Heart right ventricle (tissue), 16 donors: ENCODE measurements at regions not wholly inside any gene's neighbourhood (a gene's known extent, or its start where the extent isn't known, plus 50 kb on each side); places are given as distances from the start of the nearest gene placed in this dataset.

Experiments used
- ATAC-seq, 8 donors: fragments of 200-7000 bp; cut with Tn5 transposase; one replicate each; pipeline ENCODE4 v1.9.1; 2020; ENCODE audit warnings: mild to moderate bottlenecking in 8 of 8, moderate library complexity in 8 of 8, moderate number of reproducible peaks in 1 of 8
- DNase-seq, 2 donors: peaks; one replicate each; pipeline ENCODE4 v3.0.0-alpha.2; 2020
- H3K27ac ChIP-seq, 10 donors: fragments of 200-600 bp; sonication (generic) in 2 of 10; one replicate each; pipeline versions ENCODE4 v1.5.0 to v1.8.0; 2020 to 2022; ENCODE audit warnings: mild to moderate bottlenecking in 3 of 10
- H3K27me3 ChIP-seq, 7 donors: fragments of 200-600 bp; one replicate each; pipeline ENCODE4 v1.8.0; 2021 to 2022; ENCODE audit warnings: mild to moderate bottlenecking in 2 of 7
- H3K36me3 ChIP-seq, 9 donors: fragments of 200-600 bp; sonication (generic) in 1 of 9; one replicate each; pipeline versions ENCODE4 v1.5.0 to v1.8.0; 2020 to 2022; ENCODE audit warnings: mild to moderate bottlenecking in 2 of 9
- H3K4me1 ChIP-seq, 9 donors: fragments of 200-600 bp; sonication (generic) in 1 of 9; one replicate each; pipeline versions ENCODE4 v1.5.0 to v1.8.0; 2020 to 2022; ENCODE audit warnings: mild to moderate bottlenecking in 4 of 9
- H3K4me3 ChIP-seq, 10 donors: fragments of 200-600 bp; sonication (generic) in 2 of 10; one replicate each; pipeline versions ENCODE4 v1.5.0 to v1.8.0; 2020 to 2022; ENCODE audit warnings: mild to moderate bottlenecking in 7 of 10, moderate library complexity in 2 of 10
- H3K9me3 ChIP-seq, 11 donors: fragments of 200-600 bp in 10 of 11; sonication (generic) in 2 of 11; one replicate each; pipeline versions ENCODE4 v1.5.0 to v1.8.0; 2013 to 2022; ENCODE audit warnings: mild to moderate bottlenecking in 2 of 11, control low read depth in 1 of 11, moderate library complexity in 1 of 11
- CTCF ChIP-seq, 9 donors: fragments of 200-600 bp; sonication (generic) in 2 of 9; IDR thresholded peaks; one replicate each; pipeline versions ENCODE4 v1.5.0 to v1.8.0; 2021 to 2022; ENCODE audit warnings: antibody characterized with exemption in 9 of 9, mild to moderate bottlenecking in 5 of 9, moderate library complexity in 1 of 9
- WGBS, 2 donors: extraction: QIAGEN DNeasy Blood & Tissue Kit; methylation state at CpG; one replicate each; pipeline ENCODE4 v1.1.7; 2013; ENCODE audit warnings: inconsistent platforms in 1 of 2; 5-methylcytosine and 5-hydroxymethylcytosine counted together
- intact Hi-C, 10 donors: fragments of 100-400 bp; cut with DNase I; formaldehyde crosslinking; loops; one replicate each; pipeline versions ENCODE4 v1.11.1 to v1.14.2; 2022
- donor health status: Arrhythmogenic right ventricular cardiomyopathy.
- donor health status: ischemic (EF 13 %, LVEDD 7.1; RV severe dilation, severe dysfunction).
- donor health status: healthy with polysubstance abuse.
- donor health status: DM: no; HTN: yes; CAD: no.
- donor health status: DM: no; HTN: no; CAD: no.
- donor health status: ischemic (EF 25% LVEDD 6.9; RV normal size, moderate dysfunction).
- donor health status: ischemic (EF 25% LVEDD 5.7; RV mildly dilated, moderate dysfunction).
- donor health status: healthy.
- donor health status: DM: yes; HTN: yes; CAD: no.
- donor health status: Ischemic cardiomyopathy.
- donor health status: ischemic (EF 35%, LVEDD 5.7; RV mildly dilated, moderate dysfunction).
- donor health status: nonischemic (EF 11% LVEDD 7.7; RV severe dilation, severe dysfunction).
- donor health status: DM: yes; HTN: yes; CAD: no.
- donor health status: PGD.
- donor health status: ischemic (EF 29% LVEDD 5.4; RV normal size, mild dysfunction).
- donor health status: nonischemic (EF 23%, LVEDD 6.1; RV moderate dilation, normal function).

- Histone ChIP-seq H3K4me3 (no peak overlapping the region), H3K36me3 (no peaks in the 10 kb centered on the region), H3K27ac (no peak overlapping the region), H3K4me1 (peaks cover 0 to 7% (median 0%) of the 10 kb centered on the region in 9 donors), H3K27me3 (peaks cover 0 to 18% (median 0%) of the 10 kb centered on the region in 7 donors), H3K9me3 (no peaks in the 10 kb centered on the region)
- WGBS, 2 donors, result 83 to 92% methylated on average over 8 of the region's 8 CpGs
- ATAC-seq (no peak), DNase-seq (no peak)
- intact Hi-C loops, result no loop called here
- TF ChIP-seq CTCF (IDR thresholded peaks at IDR 0.05), result no peak
Observed at GRCh38 chr5:135120951-135121350, 86.9 kb upstream of the PITX1 start.

DNA sequence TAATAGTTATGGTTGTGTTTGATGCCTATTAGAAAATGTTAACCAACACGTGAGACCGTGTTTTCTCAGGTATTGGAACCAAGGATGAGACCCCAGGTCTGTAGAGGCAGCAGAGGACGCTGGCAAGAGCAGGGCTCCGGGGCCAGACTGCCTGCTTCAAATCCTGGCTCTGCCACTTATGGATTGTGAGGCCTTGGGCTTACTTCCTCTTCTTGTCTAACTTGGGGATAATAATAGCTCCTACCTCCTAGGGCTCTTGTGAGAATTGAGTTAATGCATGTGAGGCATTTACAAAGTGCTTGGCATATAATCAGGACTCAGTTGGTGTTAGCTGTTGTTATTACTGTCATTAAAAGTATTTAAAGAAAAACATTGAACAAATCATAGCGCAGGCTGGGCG is 85.5 kb upstream of the PITX1 start:
- WGBS, 2 donors, result 68 to 69% methylated on average over 6 of the region's 6 CpGs
- H3K9me3 ChIP-seq, result no peaks in the 10 kb centered on the region
- ATAC-seq, result peak in 1 of 8 donors; percentile 71
- peaks cover 0 to 12% (median 0%) of the 10 kb centered on the region in 7 donors for H3K27me3 ChIP-seq
- no peak overlapping the region for H3K4me3 ChIP-seq
- no peak for TF ChIP-seq CTCF (IDR thresholded peaks at IDR 0.05)
- no peak for DNase-seq
- H3K36me3 ChIP-seq, result no peaks in the 10 kb centered on the region
- peaks cover 0 to 7% (median 0%) of the 10 kb centered on the region in 9 donors for H3K4me1 ChIP-seq
- no peak overlapping the region for H3K27ac ChIP-seq
- intact Hi-C loops, result no loop called here

GRCh38 chr5:135117590-135117989 is 83.6 kb upstream of the PITX1 start:
- Histone ChIP-seq H3K27me3 (peaks cover 0 to 8% (median 0%) of the 10 kb centered on the region in 7 donors), H3K36me3 (no peaks in the 10 kb centered on the region), H3K27ac (peak overlapping the region in 1 of 10 donors; percentile 75), H3K4me3 (no peak overlapping the region), H3K4me1 (peaks cover 0 to 7% (median 0%) of the 10 kb centered on the region in 9 donors), H3K9me3 (no peaks in the 10 kb centered on the region)
- ATAC-seq (no peak), DNase-seq (no peak)
- intact Hi-C loops, result no loop called here
- no peak for TF ChIP-seq CTCF (IDR thresholded peaks at IDR 0.05)
- 72 to 82% methylated on average over 5 of the region's 5 CpGs for WGBS, 2 donors

GRCh38 chr5:135116160-135116561 is 82.1 kb upstream of the PITX1 start:
- H3K36me3 ChIP-seq, result no peaks in the 10 kb centered on the region
- intact Hi-C loops, result no loop called here
- WGBS, 2 donors, result 79 to 87% methylated on average over 6 of the region's 6 CpGs
- peak overlapping the region in 1 of 10 donors; percentile 75 for H3K27ac ChIP-seq
- DNase-seq, result peak; percentile 21 to 22
- peak in 6 of 8 donors; percentile 47 to 77 (median 66) for ATAC-seq
- no peak for TF ChIP-seq CTCF (IDR thresholded peaks at IDR 0.05)
- H3K4me1 ChIP-seq, result peaks cover 0 to 7% (median 0%) of the 10 kb centered on the region in 9 donors
- H3K4me3 ChIP-seq, result no peak overlapping the region
- no peaks in the 10 kb centered on the region for H3K9me3 ChIP-seq
- H3K27me3 ChIP-seq, result peaks cover 0 to 12% (median 0%) of the 10 kb centered on the region in 7 donors
